Medulla oblongata (tissue), 1 donor: ENCODE measurements at regions not wholly inside any gene's neighbourhood (a gene's known extent, or its start where the extent isn't known, plus 50 kb on each side); places are given as distances from the start of the nearest gene placed in this dataset.
"Not testable (repeated sequence)": the region's sequence is repeated elsewhere in the genome, so short reads cannot be mapped to it uniquely, and the experiment has no call there.

Experiments used
- DNase-seq: peaks from one replicate; pipeline ENCODE4 v3.0.0-alpha.2; 2015; ENCODE audit errors: extremely low spot score

- no peak for DNase-seq
Observed at GRCh38 chr6:139522511-139523220, 148.2 kb upstream of the CITED2 start.

GRCh38 chr6:139521338-139521737, 146.9 kb upstream of the CITED2 start:
- DNase-seq: no peak

GRCh38 chr6:139520321-139520768, 145.9 kb upstream of the CITED2 start:
- no peak for DNase-seq

- DNase-seq: no peak
Observed at GRCh38 chr6:139519571-139520031, 145.2 kb upstream of the CITED2 start.

- no peak for DNase-seq
Observed at GRCh38 chr6:139519097-139519496, 144.6 kb upstream of the CITED2 start.

GRCh38 chr6:139518556-139519091, 144.2 kb upstream of the CITED2 start:
- no peak for DNase-seq

- DNase-seq: not testable (repeated sequence)
Observed at GRCh38 chr6:139517998-139518555, 143.6 kb upstream of the CITED2 start.

- DNase-seq: no peak
Observed at GRCh38 chr6:139515511-139515910, 141.1 kb upstream of the CITED2 start.

- DNase-seq: no peak
Observed at GRCh38 chr6:139514819-139515218, 140.4 kb upstream of the CITED2 start.

- no peak for DNase-seq
Observed at GRCh38 chr6:139510040-139510790, 135.8 kb upstream of the CITED2 start.

GRCh38 chr6:139509167-139509566, 134.7 kb upstream of the CITED2 start:
- no peak for DNase-seq

- no peak for DNase-seq
Observed at GRCh38 chr6:139508576-139508975, 134.1 kb upstream of the CITED2 start.

- no peak for DNase-seq
Observed at GRCh38 chr6:139508023-139508422, 133.6 kb upstream of the CITED2 start.

- no peak for DNase-seq
Observed at GRCh38 chr6:139500977-139501376, 126.5 kb upstream of the CITED2 start.

GRCh38 chr6:139498715-139499114, 124.3 kb upstream of the CITED2 start:
- DNase-seq: no peak

- DNase-seq: no peak
Observed at GRCh38 chr6:139497345-139497961, 123.0 kb upstream of the CITED2 start.

- no peak for DNase-seq
Observed at GRCh38 chr6:139496654-139497344, 122.4 kb upstream of the CITED2 start.

GRCh38 chr6:139494376-139494990, 120.0 kb upstream of the CITED2 start:
- no peak for DNase-seq

GRCh38 chr6:139490482-139490881, 116.0 kb upstream of the CITED2 start:
- no peak for DNase-seq

GRCh38 chr6:139486476-139486799, 112.0 kb upstream of the CITED2 start:
- no peak for DNase-seq
